Neural progenitor cell (in vitro differentiated cells): ENCODE measurements at regions not wholly inside any gene's neighbourhood (a gene's known extent, or its start where the extent isn't known, plus 50 kb on each side); places are given as distances from the start of the nearest gene placed in this dataset.

Source experiments
- DNase-seq: peaks from one replicate; pipeline ENCODE4 v3.0.0-alpha.2; 2016; ENCODE audit warnings: low spot score
- H2AFZ ChIP-seq: fragments of 200-600 bp; sonication (generic); replicated peaks from 2 replicates; pipeline ENCODE4 v1.6.1; 2016; ENCODE audit warnings: antibody characterized with exemption
- H3F3A ChIP-seq: fragments of 200-600 bp; sonication (generic); 2 replicates; pipeline ENCODE4 v1.6.1; 2016; ENCODE audit warnings: antibody characterized with exemption, low read depth
- H3K27ac ChIP-seq: fragments of 200-600 bp; sonication (generic); 2 replicates; pipeline ENCODE4 v1.5.1; 2016; ENCODE audit warnings: mild to moderate bottlenecking
- H3K27me3 ChIP-seq: fragments of 200-600 bp; sonication (generic); 2 replicates; pipeline ENCODE4 v1.6.1; 2016; ENCODE audit warnings: mild to moderate bottlenecking, moderate library complexity
- H3K36me3 ChIP-seq: fragments of 200-600 bp; sonication (generic); 2 replicates; pipeline ENCODE4 v1.5.1; 2016
- H3K4me1 ChIP-seq: fragments of 200-600 bp; sonication (generic); 2 replicates; pipeline ENCODE4 v1.6.1; 2016; ENCODE audit warnings: mixed run types
- H3K4me2 ChIP-seq: fragments of 200-600 bp; sonication (generic); 2 replicates; pipeline ENCODE4 v1.6.1; 2016
- H3K4me3 ChIP-seq: fragments of 200-600 bp; sonication (generic); 2 replicates; pipeline ENCODE4 v1.5.1; 2016
- H3K79me2 ChIP-seq: fragments of 200-600 bp; sonication (generic); 2 replicates; pipeline ENCODE4 v1.6.1; 2016; ENCODE audit warnings: low read depth
- H3K9ac ChIP-seq: fragments of 200-600 bp; sonication (generic); 2 replicates; pipeline ENCODE4 v1.6.1; 2016
- H3K9me3 ChIP-seq: fragments of 200-600 bp; sonication (generic); 2 replicates; pipeline ENCODE4 v1.5.1; 2016; ENCODE audit warnings: low read depth
- H4K20me1 ChIP-seq: fragments of 200-600 bp; sonication (generic); 2 replicates; pipeline ENCODE4 v1.6.1; 2016; ENCODE audit warnings: low read depth
- H3K27ac Mint-ChIP-seq: 3 replicates; pipeline ENCODE4 v1.8.0; 2021; ENCODE audit warnings: mixed read lengths
- H3K27me3 Mint-ChIP-seq: 2 replicates; pipeline ENCODE4 v1.8.0; 2022; ENCODE audit warnings: low read depth, mild to moderate bottlenecking, inconsistent platforms, moderate library complexity, mixed read lengths; ENCODE audit not compliant: insufficient read depth
- H3K36me3 Mint-ChIP-seq: 3 replicates; pipeline ENCODE4 v1.8.0; 2021; ENCODE audit warnings: mixed read lengths
- H3K4me1 Mint-ChIP-seq: 3 replicates; pipeline ENCODE4 v1.8.0; 2021; ENCODE audit warnings: mixed read lengths
- H3K4me3 Mint-ChIP-seq: 3 replicates; pipeline ENCODE4 v1.8.0; 2021; ENCODE audit warnings: mild to moderate bottlenecking, moderate library complexity, mixed read lengths
- H3K9me3 Mint-ChIP-seq: 3 replicates; pipeline ENCODE4 v1.8.0; 2020; ENCODE audit warnings: mixed read lengths
- CTCF ChIP-seq: fragments of 200-600 bp; sonication (generic); IDR thresholded peaks from 2 replicates; pipeline ENCODE4 v1.5.1; 2017; ENCODE audit warnings: antibody characterized with exemption, mild to moderate bottlenecking
- EZH2 ChIP-seq: fragments of 200-600 bp; sonication (generic); IDR thresholded peaks from 2 replicates; pipeline ENCODE4 v1.6.1; 2017; ENCODE audit warnings: antibody characterized with exemption, mild to moderate bottlenecking, moderate library complexity
- EZH2phosphoT487 ChIP-seq: fragments of 200-600 bp; sonication (generic); IDR thresholded peaks from 2 replicates; pipeline ENCODE4 v1.6.1; 2017; ENCODE audit warnings: antibody characterized with exemption

DNA sequence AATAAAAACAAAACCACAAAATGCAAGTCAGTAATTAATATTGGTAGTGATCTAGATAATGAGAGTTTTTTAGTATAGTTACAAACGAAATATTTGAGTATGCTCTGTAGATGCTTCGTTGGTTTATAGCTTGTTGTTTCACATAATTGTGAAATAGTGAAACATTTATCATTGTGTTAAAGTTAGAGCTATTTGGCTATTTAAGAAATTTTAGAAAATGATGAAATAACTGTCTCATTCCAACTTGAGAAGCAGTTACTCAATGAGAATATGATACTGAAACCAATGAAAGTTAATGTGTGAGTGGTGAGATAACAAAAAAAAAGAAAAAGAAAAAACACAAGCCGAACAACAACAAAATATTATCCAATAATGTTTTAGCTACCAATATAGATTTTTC is 475.6 kb upstream of the ZEB2 start:
- TF ChIP-seq EZH2phosphoT487 (no peak), EZH2 (no peak), CTCF (no peak)
- Histone ChIP-seq H3K27ac (no peak overlapping the region), H3K9ac (no peak overlapping the region), H3K4me3 (no peak overlapping the region), H3K79me2 (no peaks in the 10 kb centered on the region), H4K20me1 (no peaks in the 10 kb centered on the region), H3K36me3 (no peaks in the 10 kb centered on the region), H3K9me3 (no peaks in the 10 kb centered on the region), H3K4me2 (no peak overlapping the region), H3K27me3 (no peaks in the 10 kb centered on the region), H3F3A (peaks cover 12% of the 10 kb centered on the region), H2AFZ (no peak overlapping the region), H3K4me1 (peaks cover 11% of the 10 kb centered on the region)
- DNase-seq, result no peak
- Mint-ChIP-seq H3K9me3 (peaks cover 22% of the 10 kb centered on the region), H3K4me1 (peaks cover 12% of the 10 kb centered on the region), H3K27me3 (peaks cover 3% of the 10 kb centered on the region), H3K4me3 (no peak overlapping the region), H3K27ac (no peak overlapping the region), H3K36me3 (peaks cover 3% of the 10 kb centered on the region)

DNA sequence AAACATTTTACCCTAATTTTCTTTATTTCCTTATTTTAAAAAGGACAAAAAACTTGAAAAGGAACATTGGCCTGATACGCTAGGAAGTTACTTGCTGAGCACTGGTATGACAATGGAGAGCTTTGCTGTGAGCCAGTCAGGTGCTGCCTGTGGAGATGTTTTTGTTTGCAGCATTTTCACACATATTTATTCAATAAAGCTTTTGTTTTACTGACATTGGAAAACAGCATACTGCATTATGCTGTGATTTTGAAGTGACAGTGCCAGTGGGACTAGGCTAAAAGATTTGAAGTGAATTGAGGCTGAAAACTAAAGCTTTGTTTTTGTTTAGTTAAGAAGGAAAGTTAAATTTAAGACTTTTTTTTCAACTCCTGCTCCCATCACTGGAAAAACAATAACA is 470.7 kb upstream of the ZEB2 start:
- DNase-seq, result peak; percentile 19
- Histone ChIP-seq H3K36me3 (peaks cover 6% of the 10 kb centered on the region), H3K4me3 (no peak overlapping the region), H3K79me2 (no peaks in the 10 kb centered on the region), H3K27ac (peak overlapping the region; percentile 77), H3K4me1 (peaks cover 22% of the 10 kb centered on the region), H3K9ac (no peak overlapping the region), H2AFZ (peak overlapping the region; percentile 4), H3K27me3 (no peaks in the 10 kb centered on the region), H4K20me1 (no peaks in the 10 kb centered on the region), H3K4me2 (peak overlapping the region; percentile 14), H3K9me3 (peaks cover 7% of the 10 kb centered on the region), H3F3A (peaks cover 21% of the 10 kb centered on the region)
- Mint-ChIP-seq H3K27ac (peak overlapping the region; percentile 94), H3K27me3 (peaks cover 7% of the 10 kb centered on the region), H3K9me3 (peaks cover 42% of the 10 kb centered on the region), H3K4me3 (peak overlapping the region; percentile 13), H3K36me3 (peaks cover 8% of the 10 kb centered on the region), H3K4me1 (peaks cover 30% of the 10 kb centered on the region)
- TF ChIP-seq EZH2phosphoT487 (no peak), CTCF (no peak), EZH2 (no peak)

DNA sequence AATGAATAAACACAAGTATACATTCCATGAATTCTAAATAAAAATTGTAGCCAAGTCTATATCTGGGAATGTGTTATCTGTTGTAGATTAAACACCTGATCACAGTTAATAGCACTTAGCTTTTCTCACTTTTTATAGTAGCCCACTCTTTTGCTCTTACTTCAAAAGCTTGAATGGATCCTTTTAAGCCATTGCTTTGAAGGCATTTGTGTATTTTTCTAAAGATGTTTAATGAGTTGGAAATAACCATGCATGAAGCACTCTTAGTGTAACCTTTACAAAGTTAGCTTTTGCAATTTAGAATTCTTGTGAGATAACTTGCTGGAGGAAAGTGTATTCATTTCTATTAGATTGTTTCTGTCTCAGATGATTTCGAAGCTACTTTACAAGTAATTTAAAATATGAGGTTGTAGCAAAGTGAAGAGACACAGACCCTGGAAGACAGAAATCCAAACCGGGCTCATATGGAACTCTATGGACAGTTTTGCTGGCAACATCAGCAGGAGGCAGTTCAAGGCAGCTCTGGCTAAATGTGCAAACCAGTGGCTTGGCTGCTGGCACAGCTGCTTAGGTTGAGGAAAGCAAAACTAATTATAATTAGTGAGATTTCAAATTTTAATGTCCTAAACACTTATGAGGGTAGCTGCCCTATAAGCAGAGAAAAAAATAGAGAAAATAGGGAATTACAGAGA is 469.8 kb upstream of the ZEB2 start:
- Histone ChIP-seq H3K9me3 (peaks cover 8% of the 10 kb centered on the region), H3K9ac (no peak overlapping the region), H3K27me3 (no peaks in the 10 kb centered on the region), H3K36me3 (peaks cover 8% of the 10 kb centered on the region), H3K4me2 (peak overlapping the region; percentile 14), H3K79me2 (no peaks in the 10 kb centered on the region), H3K4me3 (no peak overlapping the region), H2AFZ (no peak overlapping the region), H3K4me1 (peaks cover 22% of the 10 kb centered on the region), H4K20me1 (no peaks in the 10 kb centered on the region), H3F3A (peaks cover 21% of the 10 kb centered on the region), H3K27ac (peak overlapping the region; percentile 77)
- peaks cover 8% of the 10 kb centered on the region for H3K36me3 Mint-ChIP-seq
- peak; percentile 17 for DNase-seq
- TF ChIP-seq EZH2 (no peak), EZH2phosphoT487 (no peak)
- H3K27ac Mint-ChIP-seq, result peak overlapping the region; percentile 44
- H3K4me3 Mint-ChIP-seq, result peak overlapping the region; percentile 4
- H3K4me1 Mint-ChIP-seq, result peaks cover 30% of the 10 kb centered on the region
- peaks cover 7% of the 10 kb centered on the region for H3K27me3 Mint-ChIP-seq
- peaks cover 47% of the 10 kb centered on the region for H3K9me3 Mint-ChIP-seq

- H3K27me3 ChIP-seq, result no peaks in the 10 kb centered on the region
Measured at GRCh38 chr2:144988591-144988990, 468.7 kb upstream of the ZEB2 start.

More at GRCh38 chr2:144988591-144988990, 468.7 kb upstream of the ZEB2 start:
- Histone ChIP-seq H4K20me1 (no peaks in the 10 kb centered on the region), H3K9ac (no peak overlapping the region), H3K36me3 (peaks cover 8% of the 10 kb centered on the region), H3K79me2 (no peaks in the 10 kb centered on the region), H3K4me1 (peaks cover 22% of the 10 kb centered on the region), H3K4me2 (no peak overlapping the region), H2AFZ (no peak overlapping the region), H3K9me3 (peaks cover 8% of the 10 kb centered on the region), H3K4me3 (no peak overlapping the region), H3K27ac (no peak overlapping the region), H3F3A (peaks cover 21% of the 10 kb centered on the region)
- no peak for TF ChIP-seq EZH2
- no peak for TF ChIP-seq CTCF
- no peak for TF ChIP-seq EZH2phosphoT487
- H3K4me1 Mint-ChIP-seq, result peaks cover 30% of the 10 kb centered on the region
- H3K27ac Mint-ChIP-seq, result peak overlapping the region; percentile 30
- H3K36me3 Mint-ChIP-seq, result peaks cover 8% of the 10 kb centered on the region
- H3K27me3 Mint-ChIP-seq, result peaks cover 7% of the 10 kb centered on the region
- H3K9me3 Mint-ChIP-seq, result peaks cover 47% of the 10 kb centered on the region
- DNase-seq, result no peak
- no peak overlapping the region for H3K4me3 Mint-ChIP-seq
